K562 (cell line): ENCODE measurements at regions not wholly inside any gene's neighbourhood (a gene's known extent, or its start where the extent isn't known, plus 50 kb on each side); places are given as distances from the start of the nearest gene placed in this dataset.

Source experiments
- ATAC-seq: fragments of 200-7000 bp; cut with Tn5 transposase; 3 replicates; pipeline ENCODE4 v1.9.1; 2020; ENCODE audit warnings: moderate library complexity
- BruUV-seq: library from RNA; stranded (reverse); fragments of 400-500 nt; replicated peaks from 2 replicates; lab custom pipeline; 2021; lab: Mats Ljungman, UMichigan
- CTCF ChIA-PET: fragments of 300-600 bp; formaldehyde crosslinking; extraction: SDS; loops from one replicate; lab custom pipeline; 2021; ENCODE audit warnings: low intra/inter-chr PET ratio; lab: Yijun Ruan, JAX
- POLR2A ChIA-PET: fragments of 300-600, 350-650 bp; sonication (Branson Sonifier 250); formaldehyde crosslinking; extraction: SDS; loops from one replicate; lab custom pipeline; 2021; ENCODE audit warnings: antibody characterized with exemption, inconsistent platforms; lab: Yijun Ruan, JAX
- DNase-seq, 4 experiments: peaks; one replicate each; pipeline versions ENCODE4 v3.0.0 to v3.0.0-alpha.2; 2011 to 2018; ENCODE audit warnings: low spot score in 3 of 4, mixed read lengths in 3 of 4; ENCODE audit errors: extremely low read depth in 1 of 4
- FAIRE-seq: peaks from 2 replicates; lab custom pipeline; 2011; peaks lifted over from hg19 to GRCh38; lab: Jason Lieb, UNC
- H2AFZ ChIP-seq: 2 replicates; pipeline ENCODE4 v1.6.0; 2011; ENCODE audit warnings: low read depth, low read length, control low read depth, inconsistent platforms
- H3K27ac ChIP-seq: fragments of 200-600 bp; 3 replicates; pipeline ENCODE4 v1.8.0; 2011; ENCODE audit warnings: low read depth, mild to moderate bottlenecking, control low read depth, inconsistent platforms, low read length, moderate library complexity, mixed read lengths; ENCODE audit errors: extremely low read depth
- H3K27me3 ChIP-seq, 2 experiments: fragments of 300-600 bp in 1 of 2; 2 replicates in 1 of 2; 3 replicates in 1 of 2; pipeline versions ENCODE4 v1.6.0 to v1.8.0; 2011; ENCODE audit warnings: inconsistent platforms in 2 of 2, low read length in 2 of 2, mild to moderate bottlenecking in 1 of 2, mixed read lengths in 1 of 2, moderate library complexity in 1 of 2; ENCODE audit not compliant: control insufficient read depth in 2 of 2, insufficient read depth in 2 of 2
- H3K36me3 ChIP-seq: fragments of 300-600 bp; 3 replicates; pipeline ENCODE4 v1.8.0; 2011; ENCODE audit warnings: mild to moderate bottlenecking, low read length, inconsistent platforms; ENCODE audit not compliant: control insufficient read depth, insufficient read depth
- H3K4me1 ChIP-seq, 2 experiments: fragments of 200-600 bp in 1 of 2; replicated peaks in 1 of 2; 2 replicates in 1 of 2; 3 replicates in 1 of 2; pipeline versions ENCODE4 v1.5.1 to v1.8.0; 2011; ENCODE audit warnings: inconsistent platforms in 2 of 2, low read length in 2 of 2, mild to moderate bottlenecking in 1 of 2, mixed read lengths in 1 of 2, moderate library complexity in 1 of 2; ENCODE audit not compliant: control insufficient read depth in 2 of 2, insufficient read depth in 2 of 2
- H3K4me2 ChIP-seq: 2 replicates; pipeline ENCODE4 v1.6.1; 2011; ENCODE audit warnings: low read length, control low read depth, inconsistent platforms, mixed read lengths; ENCODE audit not compliant: insufficient read depth
- H3K4me3 ChIP-seq: fragments of 200-600 bp; sonication (generic), shearing (Covaris generic); 2 replicates; pipeline ENCODE4 v1.5.1; 2016; ENCODE audit warnings: control low read depth, inconsistent platforms
- H3K79me2 ChIP-seq: fragments of 200-600 bp; 3 replicates; pipeline ENCODE4 v1.8.0; 2011; ENCODE audit warnings: low read length, inconsistent platforms; ENCODE audit not compliant: control insufficient read depth, insufficient read depth
- H3K9ac ChIP-seq, 2 experiments: 2 replicates each; pipeline versions ENCODE4 v1.6.0 to v1.6.1; 2011; ENCODE audit warnings: low read depth in 2 of 2, low read length in 2 of 2, control low read depth in 1 of 2, inconsistent platforms in 1 of 2, mild to moderate bottlenecking in 1 of 2, mixed read lengths in 1 of 2; ENCODE audit not compliant: insufficient read depth in 1 of 2
- H3K9me1 ChIP-seq: one replicate; pipeline ENCODE4 v1.6.0; 2011; ENCODE audit warnings: inconsistent platforms, mild to moderate bottlenecking, low read length, moderate library complexity; ENCODE audit not compliant: control insufficient read depth, insufficient read depth
- H3K9me3 ChIP-seq: replicated peaks from 2 replicates; pipeline ENCODE4 v1.5.1; 2011; ENCODE audit warnings: low read depth, low read length, inconsistent platforms; ENCODE audit not compliant: control insufficient read depth, insufficient read depth
- H4K20me1 ChIP-seq: replicated peaks from 2 replicates; pipeline ENCODE4 v1.6.1; 2011; ENCODE audit warnings: low read length, inconsistent platforms, mixed read lengths; ENCODE audit not compliant: control insufficient read depth, insufficient read depth
- ARNT ChIP-seq, 2 experiments: fragments of 450-650 bp; IDR thresholded peaks; 2 replicates each; pipeline ENCODE4 v1.6.1; 2016; ENCODE audit warnings: mild to moderate bottlenecking in 1 of 2
- ETS2 ChIP-seq: IDR thresholded peaks from 2 replicates; pipeline ENCODE4 v1.6.1; 2016; ENCODE audit warnings: borderline replicate concordance, missing genetic modification characterization, mild to moderate bottlenecking, moderate library complexity, missing compliant biosample characterization; ENCODE audit not compliant: poor library complexity, severe bottlenecking
- GABPA ChIP-seq: fragments of 200-800 bp; sonication (Bioruptor generic); conservative IDR thresholded peaks from 2 replicates; pipeline ENCODE4 v1.6.1; 2016; ENCODE audit warnings: low read depth, missing genetic modification characterization, missing compliant biosample characterization
- HES1 ChIP-seq: fragments of 450-650 bp; IDR thresholded peaks from 2 replicates; pipeline ENCODE4 v1.6.1; 2016; ENCODE audit warnings: low read depth, mild to moderate bottlenecking, moderate library complexity
- MCM7 ChIP-seq, 2 experiments: fragments of 450-650 bp; IDR thresholded peaks; 2 replicates each; pipeline ENCODE4 v1.6.1; 2016 to 2018
- MXD1 ChIP-seq: fragments of 250-450 bp; sonication (Bioruptor Pico); IDR thresholded peaks from 2 replicates; pipeline ENCODE4 v1.8.0; 2021; ENCODE audit warnings: borderline replicate concordance, mild to moderate bottlenecking, moderate library complexity; ENCODE audit not compliant: poor library complexity, severe bottlenecking
- PHB2 ChIP-seq: fragments of 450-650 bp; IDR thresholded peaks from 2 replicates; pipeline ENCODE4 v1.6.1; 2017; ENCODE audit warnings: low read depth
- PKNOX1 ChIP-seq: fragments of 450-650 bp; IDR thresholded peaks from 2 replicates; pipeline ENCODE4 v1.6.1; 2016
- POLR3G ChIP-seq: IDR thresholded peaks from 2 replicates; pipeline ENCODE4 v1.6.1; 2011; ENCODE audit not compliant: insufficient read length, insufficient replicate concordance; ENCODE audit errors: extremely low read depth
- RNF2 ChIP-seq: sonication (generic); IDR thresholded peaks from 2 replicates; pipeline ENCODE4 v1.6.1; 2016
- SMAD4 ChIP-seq: fragments of 250-450 bp; sonication (Bioruptor Pico); conservative IDR thresholded peaks from 2 replicates; pipeline ENCODE4 v1.8.0; 2021; ENCODE audit warnings: inconsistent platforms, mild to moderate bottlenecking, moderate library complexity
- SNIP1 ChIP-seq: fragments of 450-650 bp; IDR thresholded peaks from 2 replicates; pipeline ENCODE4 v1.7.1; 2017; ENCODE audit warnings: low read depth, mild to moderate bottlenecking
- SRSF3 ChIP-seq: fragments of 200-400 bp; formaldehyde crosslinking; IDR thresholded peaks from 2 replicates; pipeline ENCODE4 v1.6.1; 2016; ENCODE audit warnings: mild to moderate bottlenecking, low read length, moderate library complexity; ENCODE audit not compliant: insufficient read depth
- TFE3 ChIP-seq: fragments of 450-650 bp; formaldehyde crosslinking; IDR thresholded peaks from 2 replicates; pipeline ENCODE4 v1.4.0; 2020; ENCODE audit warnings: mild to moderate bottlenecking, mixed read lengths
- WGBS: fragments of 100-300 bp; shearing (Covaris generic); methylation state at CpG from one replicate; pipeline ENCODE4 v1.1.6; 2016; ENCODE audit warnings: low coverage, mixed read lengths; ENCODE audit not compliant: insufficient coverage; ENCODE audit errors: missing lambda C conversion rate; 5-methylcytosine and 5-hydroxymethylcytosine counted together
- in situ Hi-C: fragments of 300-500 bp; cut with MboI; formaldehyde crosslinking; loops from 4 replicates; pipeline ENCODE4 v1.15.0; 2018; ENCODE audit warnings: inconsistent platforms, mixed read lengths
- intact Hi-C: fragments of 100-400 bp; cut with micrococcal nuclease; formaldehyde crosslinking; loops from 2 replicates; pipeline ENCODE4 v1.14.2; 2022

- DNase-seq: no peak
- H3K27ac ChIP-seq: no peak overlapping the region
- ATAC-seq: no peak
Measured at GRCh38 chr2:193377789-193378188, 1183.1 kb upstream of the TMEFF2 start.

GRCh38 chr2:193373120-193373519 lies 1178.4 kb upstream of the TMEFF2 start:
- no peak for FAIRE-seq
- TF ChIP-seq PKNOX1 (no peak), MXD1 (CRISPR knock-in tag) (no peak), RNF2 (no peak), ARNT (IDR thresholded peaks at IDR 0.05) (no peak), SNIP1 (no peak), POLR3G (no peak), HES1 (no peak), TFE3 (no peak), PHB2 (no peak), ETS2 (tag) (no peak), SRSF3 (no peak)

More at GRCh38 chr2:193377789-193378188, 1183.1 kb upstream of the TMEFF2 start:
- TF ChIP-seq SMAD4 (CRISPR knock-in tag): no peak
- TF ChIP-seq MCM7 (IDR thresholded peaks at IDR 0.05): no peak
- no peak for TF ChIP-seq GABPA (tag)
- Histone ChIP-seq H3K9me3 (no peaks in the 10 kb centered on the region), H3K4me1 (no peaks in the 10 kb centered on the region), H3K9me1 (no peaks in the 10 kb centered on the region), H3K27me3 (no peaks in the 10 kb centered on the region), H3K4me3 (no peak overlapping the region), H3K4me2 (no peak overlapping the region), H3K36me3 (no peaks in the 10 kb centered on the region), H3K79me2 (no peaks in the 10 kb centered on the region), H4K20me1 (no peaks in the 10 kb centered on the region), H3K9ac (no peak overlapping the region), H2AFZ (no peak overlapping the region)
- FAIRE-seq: no peak
- intact Hi-C loops: no loop called here
- BruUV-seq: no TSS peak
- CTCF ChIA-PET: no interaction called here
- POLR2A ChIA-PET: no interaction called here
- in situ Hi-C loops: no loop called here

More at GRCh38 chr2:193373120-193373519, 1178.4 kb upstream of the TMEFF2 start:
- no peak for ATAC-seq
- Histone ChIP-seq H2AFZ (no peak overlapping the region), H3K9me1 (no peaks in the 10 kb centered on the region), H3K9ac (no peak overlapping the region), H4K20me1 (no peaks in the 10 kb centered on the region), H3K27ac (no peak overlapping the region), H3K27me3 (no peaks in the 10 kb centered on the region), H3K9me3 (no peaks in the 10 kb centered on the region), H3K4me3 (no peak overlapping the region), H3K4me1 (no peaks in the 10 kb centered on the region), H3K79me2 (no peaks in the 10 kb centered on the region), H3K36me3 (no peaks in the 10 kb centered on the region), H3K4me2 (no peak overlapping the region)
- CTCF ChIA-PET: no interaction called here
- in situ Hi-C loops: no loop called here
- intact Hi-C loops: no loop called here
- no TSS peak for BruUV-seq
- POLR2A ChIA-PET: no interaction called here
- 3% methylated on average over 3 of the region's 3 CpGs for WGBS
- no peak for DNase-seq
